Thyroid gland (tissue), 4 donors: ENCODE measurements at regions not wholly inside any gene's neighbourhood (a gene's known extent, or its start where the extent isn't known, plus 50 kb on each side); places are given as distances from the start of the nearest gene placed in this dataset.

Experiments used
- DNase-seq, 2 donors: peaks; one replicate each; pipeline ENCODE4 v3.0.0-alpha.2; 2019
- H3K27ac ChIP-seq, 3 donors: fragments of 200-600 bp; sonication (generic); 1 replicate in 2 of 3; 2 replicates in 1 of 3; pipeline ENCODE4 v1.5.1; 2016 to 2019; ENCODE audit warnings: mild to moderate bottlenecking in 1 of 3, moderate library complexity in 1 of 3
- H3K27me3 ChIP-seq: fragments of 200-600 bp; sonication (generic); one replicate; pipeline ENCODE4 v1.5.1; 2019
- H3K36me3 ChIP-seq, 2 donors: fragments of 200-600 bp; sonication (generic); one replicate each; pipeline ENCODE4 v1.5.1; 2016 to 2019
- H3K4me1 ChIP-seq, 2 donors: fragments of 200-600 bp; sonication (generic); one replicate each; pipeline ENCODE4 v1.5.1; 2017 to 2019
- H3K4me3 ChIP-seq, 3 donors: fragments of 200-600 bp; sonication (generic); replicated peaks in 1 of 3; 1 replicate in 2 of 3; 2 replicates in 1 of 3; pipeline ENCODE4 v1.5.1; 2016; ENCODE audit warnings: mild to moderate bottlenecking in 1 of 3
- H3K9me3 ChIP-seq: fragments of 200-600 bp; sonication (generic); one replicate; pipeline ENCODE4 v1.5.1; 2017
- POLR2A ChIP-seq, 2 donors: fragments of 450-650 bp; IDR thresholded peaks; one replicate each; pipeline ENCODE4 v1.6.1; 2017; ENCODE audit warnings: antibody characterized with exemption in 2 of 2, mild to moderate bottlenecking in 2 of 2, moderate library complexity in 1 of 2
- WGBS, 2 donors: methylation state at CpG; one replicate each; pipeline ENCODE4 v1.1.5; 2017; 5-methylcytosine and 5-hydroxymethylcytosine counted together
- intact Hi-C: fragments of 100-400 bp; cut with DNase I; formaldehyde crosslinking; loops from one replicate; pipeline ENCODE4 v1.15.1; 2023
- TF ChIP-seq, protein P1 (sequence below), 6 experiments: fragments of 200-600 bp in 3 of 6; fragments of 450-650 bp in 3 of 6; sonication (generic) in 3 of 6; IDR thresholded peaks; one replicate each; pipeline ENCODE4 v1.5.1; 2016 to 2019; ENCODE audit warnings: antibody characterized with exemption in 6 of 6, mild to moderate bottlenecking in 2 of 6, inconsistent platforms in 1 of 6, moderate library complexity in 1 of 6

DNA sequence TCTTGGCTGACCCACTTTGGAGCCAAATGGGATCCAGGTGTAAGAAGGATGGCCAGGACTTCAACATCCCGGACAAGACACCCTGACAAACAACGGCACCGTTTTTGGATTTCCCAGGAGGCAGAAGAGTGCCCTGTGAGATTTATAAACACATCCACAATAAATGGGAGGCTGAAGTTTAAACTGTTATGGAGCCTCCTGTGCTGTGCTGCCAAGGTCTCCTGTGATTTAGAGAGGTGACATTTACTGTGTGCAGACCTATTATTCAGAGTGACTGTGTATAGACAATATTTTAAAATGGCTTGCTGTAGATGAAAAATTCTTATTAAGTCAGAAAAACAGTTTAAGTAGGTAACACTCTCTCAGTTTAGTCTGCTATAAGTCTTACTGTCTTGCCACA, 401.5 kb upstream of the ETAA1 start:
- no peaks in the 10 kb centered on the region for H3K36me3 ChIP-seq
- DNase-seq = no peak
- no peaks in the 10 kb centered on the region for H3K27me3 ChIP-seq
- no peaks in the 10 kb centered on the region for H3K9me3 ChIP-seq
- intact Hi-C loops = no loop called here
- TF ChIP-seq POLR2A (IDR thresholded peaks at IDR 0.05) = no peak
- TF ChIP-seq, protein P1, sequence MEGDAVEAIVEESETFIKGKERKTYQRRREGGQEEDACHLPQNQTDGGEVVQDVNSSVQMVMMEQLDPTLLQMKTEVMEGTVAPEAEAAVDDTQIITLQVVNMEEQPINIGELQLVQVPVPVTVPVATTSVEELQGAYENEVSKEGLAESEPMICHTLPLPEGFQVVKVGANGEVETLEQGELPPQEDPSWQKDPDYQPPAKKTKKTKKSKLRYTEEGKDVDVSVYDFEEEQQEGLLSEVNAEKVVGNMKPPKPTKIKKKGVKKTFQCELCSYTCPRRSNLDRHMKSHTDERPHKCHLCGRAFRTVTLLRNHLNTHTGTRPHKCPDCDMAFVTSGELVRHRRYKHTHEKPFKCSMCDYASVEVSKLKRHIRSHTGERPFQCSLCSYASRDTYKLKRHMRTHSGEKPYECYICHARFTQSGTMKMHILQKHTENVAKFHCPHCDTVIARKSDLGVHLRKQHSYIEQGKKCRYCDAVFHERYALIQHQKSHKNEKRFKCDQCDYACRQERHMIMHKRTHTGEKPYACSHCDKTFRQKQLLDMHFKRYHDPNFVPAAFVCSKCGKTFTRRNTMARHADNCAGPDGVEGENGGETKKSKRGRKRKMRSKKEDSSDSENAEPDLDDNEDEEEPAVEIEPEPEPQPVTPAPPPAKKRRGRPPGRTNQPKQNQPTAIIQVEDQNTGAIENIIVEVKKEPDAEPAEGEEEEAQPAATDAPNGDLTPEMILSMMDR (IDR thresholded peaks at IDR 0.05) = no peak
- H3K27ac ChIP-seq = no peak overlapping the region
- no peaks in the 10 kb centered on the region for H3K4me1 ChIP-seq
- 89 to 90% methylated on average over 3 of the region's 3 CpGs for WGBS, 2 donors
- H3K4me3 ChIP-seq = no peak overlapping the region

DNA sequence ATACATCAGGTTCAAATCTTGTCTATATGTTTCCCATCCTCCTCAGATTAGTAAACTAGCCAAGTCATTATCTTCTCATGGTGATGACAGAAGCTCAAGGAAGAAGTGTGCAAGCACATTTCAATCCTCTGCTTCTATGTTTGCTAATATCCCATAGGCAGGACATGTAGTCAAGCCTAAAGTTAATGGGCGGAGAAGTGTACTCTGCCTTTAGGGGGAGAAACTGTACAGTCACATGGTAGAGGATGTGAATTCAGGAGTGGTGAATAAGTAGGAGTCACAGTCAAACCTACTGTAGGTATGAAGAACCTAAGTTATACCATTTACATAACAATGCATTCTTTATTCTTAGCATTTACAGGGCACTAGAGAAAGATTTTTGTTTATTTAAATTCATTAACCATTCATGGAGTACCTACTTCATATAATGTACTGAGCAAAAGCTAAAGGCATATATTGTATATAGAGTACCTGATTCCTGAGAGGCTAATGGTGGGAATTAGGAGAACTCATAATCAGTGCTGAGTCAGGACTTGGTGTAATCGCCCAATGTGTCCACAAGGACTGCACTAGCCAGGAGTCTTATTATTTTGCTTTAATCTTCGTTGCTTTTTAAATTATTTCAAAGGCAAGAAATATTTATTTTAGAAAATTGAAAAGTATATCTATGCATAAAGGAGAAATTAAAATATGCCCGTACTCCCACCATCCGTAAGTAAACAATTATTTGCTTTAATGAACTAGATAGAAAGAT, 394.3 kb upstream of the ETAA1 start:
- intact Hi-C loops = no loop called here
- Histone ChIP-seq H3K27me3 (no peaks in the 10 kb centered on the region), H3K36me3 (no peaks in the 10 kb centered on the region), H3K27ac (no peak overlapping the region), H3K4me3 (no peak overlapping the region), H3K4me1 (no peaks in the 10 kb centered on the region), H3K9me3 (no peaks in the 10 kb centered on the region)
- no peak for DNase-seq
- WGBS, 2 donors = 95% methylated on average over 5 of the region's 5 CpGs
- TF ChIP-seq, protein P1 (IDR thresholded peaks at IDR 0.05) = no peak
- no peak for TF ChIP-seq POLR2A (IDR thresholded peaks at IDR 0.05)

DNA sequence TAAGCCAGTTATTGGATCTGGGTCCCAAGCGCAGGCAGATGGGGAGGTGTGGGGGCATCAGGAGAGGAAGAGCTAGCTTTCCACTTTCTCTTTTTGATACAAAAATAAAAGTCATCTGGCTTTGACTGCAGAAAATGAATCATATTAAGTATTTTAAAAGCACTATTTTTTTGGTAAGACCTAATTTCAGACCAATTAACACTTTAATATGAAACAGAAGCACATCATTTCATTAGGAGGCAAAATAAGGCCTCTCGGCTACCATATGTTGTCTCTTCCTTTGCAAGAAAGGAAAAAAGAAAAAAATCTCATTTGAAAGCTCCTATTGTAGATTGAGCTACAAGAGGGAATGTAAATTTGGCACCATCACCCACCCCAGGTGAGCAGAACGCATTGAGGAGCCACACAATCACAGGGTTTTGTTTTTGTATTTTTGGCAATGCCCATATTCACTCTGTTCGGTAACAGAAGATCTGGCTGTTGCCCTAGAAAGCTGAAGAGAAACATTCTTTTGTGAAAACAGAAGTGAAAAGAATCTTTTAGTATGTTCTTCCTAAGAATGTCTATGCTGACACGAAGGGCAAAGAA, 390.7 kb upstream of the ETAA1 start:
- Histone ChIP-seq H3K4me3 (no peak overlapping the region), H3K27me3 (no peaks in the 10 kb centered on the region), H3K9me3 (no peaks in the 10 kb centered on the region), H3K27ac (no peak overlapping the region), H3K4me1 (no peaks in the 10 kb centered on the region), H3K36me3 (no peaks in the 10 kb centered on the region)
- intact Hi-C loops = no loop called here
- 71 to 73% methylated on average over 5 of the region's 5 CpGs for WGBS, 2 donors
- no peak for TF ChIP-seq POLR2A (IDR thresholded peaks at IDR 0.05)
- TF ChIP-seq, protein P1 (IDR thresholded peaks at IDR 0.05) = no peak
- DNase-seq = no peak

DNA sequence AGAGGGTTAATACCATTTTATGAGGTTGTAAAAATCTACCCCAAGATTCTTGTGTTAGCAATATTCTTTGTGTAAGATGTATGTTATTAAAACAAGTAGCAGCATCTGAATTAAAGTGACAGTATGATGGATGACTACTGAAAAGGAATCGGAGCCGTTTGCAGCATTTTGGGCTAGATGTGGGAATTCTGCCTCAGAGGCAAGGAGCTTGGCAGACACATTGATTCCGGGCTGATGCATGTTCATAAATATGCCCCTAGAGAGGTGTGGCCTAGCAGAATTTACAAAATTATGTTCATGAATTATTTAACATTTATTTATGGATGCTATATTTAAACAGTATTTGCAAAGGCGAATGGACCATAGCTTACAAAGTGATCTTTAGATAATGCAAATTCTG, 389.0 kb upstream of the ETAA1 start:
- H3K4me1 ChIP-seq = no peaks in the 10 kb centered on the region
- 81 to 88% methylated on average over 4 of the region's 4 CpGs for WGBS, 2 donors
- H3K9me3 ChIP-seq = no peaks in the 10 kb centered on the region
- intact Hi-C loops = no loop called here
- no peaks in the 10 kb centered on the region for H3K36me3 ChIP-seq
- H3K4me3 ChIP-seq = no peak overlapping the region
- DNase-seq = no peak
- no peaks in the 10 kb centered on the region for H3K27me3 ChIP-seq
- TF ChIP-seq POLR2A (IDR thresholded peaks at IDR 0.05) = no peak
- TF ChIP-seq, protein P1 (IDR thresholded peaks at IDR 0.05) = no peak
- H3K27ac ChIP-seq = no peak overlapping the region

DNA sequence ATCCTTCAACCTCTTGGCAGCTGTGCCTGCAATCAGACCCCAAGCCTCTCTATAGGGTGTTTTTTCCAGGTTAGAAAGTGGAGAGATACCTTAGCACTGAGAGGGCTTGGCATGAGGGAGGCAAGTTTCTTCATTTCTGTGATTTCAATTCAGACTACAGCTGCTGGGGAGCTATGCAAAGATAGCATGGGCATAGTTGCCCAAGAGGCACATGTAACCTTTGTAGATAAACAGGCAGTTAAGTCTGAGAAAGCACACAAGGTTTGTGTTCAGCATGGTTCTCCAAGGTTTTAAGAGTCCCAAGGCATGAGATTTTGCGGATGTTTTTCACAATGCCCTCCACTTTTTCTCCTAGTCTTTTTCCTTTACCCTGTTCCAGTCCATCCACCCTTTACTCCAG, 385.0 kb upstream of the ETAA1 start:
- no peaks in the 10 kb centered on the region for H3K36me3 ChIP-seq
- intact Hi-C loops = no loop called here
- H3K9me3 ChIP-seq = no peaks in the 10 kb centered on the region
- no peak for DNase-seq
- H3K27ac ChIP-seq = no peak overlapping the region
- H3K4me3 ChIP-seq = no peak overlapping the region
- no peaks in the 10 kb centered on the region for H3K4me1 ChIP-seq
- TF ChIP-seq, protein P1 (IDR thresholded peaks at IDR 0.05) = no peak
- no peak for TF ChIP-seq POLR2A (IDR thresholded peaks at IDR 0.05)
- H3K27me3 ChIP-seq = no peaks in the 10 kb centered on the region
- WGBS, 2 donors = 91 to 100% methylated on average over 1 of the region's 1 CpG
